ENCODE measurements at regions not wholly inside any gene's neighbourhood (a gene's known extent, or its start where the extent isn't known, plus 50 kb on each side); places are given as distances from the start of the nearest gene placed in this dataset.

GRCh38 chr13:85204668-85205344 lies 594.4 kb downstream of the SLITRK6 start:
- TF ChIP-seq CTCF (IDR thresholded peaks at IDR 0.05; ENCODE audit: insufficient read depth, low read depth, low read length) (no peak), EZH2 (IDR thresholded peaks at IDR 0.05; ENCODE audit: insufficient read depth, low read length) (no peak)

All from astrocyte (in vitro differentiated cells and primary cell).